Endometrium (tissue), 2 donors: ENCODE measurements at regions not wholly inside any gene's neighbourhood (a gene's known extent, or its start where the extent isn't known, plus 50 kb on each side); places are given as distances from the start of the nearest gene placed in this dataset.

Experiments used
- FAIRE-seq: peaks from 2 replicates; lab custom pipeline; 2012; peaks lifted over from hg19 to GRCh38; lab: Jason Lieb, UNC
- donor health status: control.
- donor health status: control.

- no peak for FAIRE-seq
Observed at GRCh38 chr2:76318848-76319360, 608.2 kb upstream of the GCFC2 start.

GRCh38 chr2:76316691-76317090 is 606.0 kb upstream of the GCFC2 start:
- no peak for FAIRE-seq

GRCh38 chr2:76314271-76315020 is 603.7 kb upstream of the GCFC2 start:
- no peak for FAIRE-seq

GRCh38 chr2:76312236-76312635 is 601.5 kb upstream of the GCFC2 start:
- no peak for FAIRE-seq

- no peak for FAIRE-seq
Observed at GRCh38 chr2:76311728-76312127, 601.0 kb upstream of the GCFC2 start.

GRCh38 chr2:76310894-76311633 is 600.3 kb upstream of the GCFC2 start:
- FAIRE-seq, result peak; percentile 97

GRCh38 chr2:76307495-76307894 is 596.8 kb upstream of the GCFC2 start:
- FAIRE-seq, result no peak

- FAIRE-seq, result no peak
Observed at GRCh38 chr2:76298041-76298440, 587.3 kb upstream of the GCFC2 start.

- FAIRE-seq, result no peak
Observed at GRCh38 chr2:76296438-76296837, 585.7 kb upstream of the GCFC2 start.

- no peak for FAIRE-seq
Observed at GRCh38 chr2:76295762-76296161, 585.0 kb upstream of the GCFC2 start.

- no peak for FAIRE-seq
Observed at GRCh38 chr2:76288598-76288997, 577.9 kb upstream of the GCFC2 start.

- FAIRE-seq, result no peak
Observed at GRCh38 chr2:76288146-76288545, 577.4 kb upstream of the GCFC2 start.

GRCh38 chr2:76283350-76283749 is 572.6 kb upstream of the GCFC2 start:
- no peak for FAIRE-seq

GRCh38 chr2:76281156-76281841 is 570.6 kb upstream of the GCFC2 start:
- no peak for FAIRE-seq

GRCh38 chr2:76280686-76281085 is 570.0 kb upstream of the GCFC2 start:
- FAIRE-seq, result no peak

- FAIRE-seq, result no peak
Observed at GRCh38 chr2:76279142-76279541, 568.4 kb upstream of the GCFC2 start.

GRCh38 chr2:76275788-76276187 is 565.1 kb upstream of the GCFC2 start:
- FAIRE-seq, result no peak

- FAIRE-seq, result no peak
Observed at GRCh38 chr2:76274676-76275075, 564.0 kb upstream of the GCFC2 start.

GRCh38 chr2:76274160-76274559 is 563.4 kb upstream of the GCFC2 start:
- no peak for FAIRE-seq

GRCh38 chr2:76270096-76270710 is 559.5 kb upstream of the GCFC2 start:
- FAIRE-seq, result no peak

GRCh38 chr2:76268902-76269620 is 558.3 kb upstream of the GCFC2 start:
- no peak for FAIRE-seq

- peak; percentile 51 for FAIRE-seq
Observed at GRCh38 chr2:76268484-76268883, 557.8 kb upstream of the GCFC2 start.
